H1 (cell line): ENCODE measurements at regions not wholly inside any gene's neighbourhood (a gene's known extent, or its start where the extent isn't known, plus 50 kb on each side); places are given as distances from the start of the nearest gene placed in this dataset.

ENCODE experiments used
- CTCF ChIA-PET: fragments of 300-600 bp; sonication (Branson Sonifier 250); formaldehyde crosslinking; loops from one replicate; lab custom pipeline; 2021; ENCODE audit not compliant: partially characterized antibody; lab: Charles Lee
- POLR2A ChIA-PET: fragments of 300-600 bp; sonication (Branson Sonifier 250); formaldehyde crosslinking; loops from one replicate; lab custom pipeline; 2021; ENCODE audit warnings: inconsistent platforms; ENCODE audit not compliant: partially characterized antibody; lab: Charles Lee
- DNase-seq, 2 experiments: peaks; one replicate each; pipeline versions ENCODE4 v3.0.0 to v3.0.0-alpha.2; 2010 to 2022; ENCODE audit warnings: low spot score in 2 of 2, low read depth in 1 of 2, mixed read lengths in 1 of 2
- FAIRE-seq: peaks from 2 replicates; lab custom pipeline; 2011; peaks lifted over from hg19 to GRCh38; lab: Jason Lieb, UNC
- H2AFZ ChIP-seq: 2 replicates; pipeline ENCODE4 v1.8.1; 2012; ENCODE audit warnings: low read length, inconsistent platforms
- H2AK5ac ChIP-seq: 2 replicates; pipeline ENCODE4 v1.6.1; 2013; ENCODE audit warnings: low read depth, low read length
- H2BK120ac ChIP-seq: replicated peaks from 2 replicates; pipeline ENCODE3; 2013; ENCODE audit warnings: low read depth, low read length, inconsistent platforms
- H2BK12ac ChIP-seq: 2 replicates; pipeline ENCODE4 v1.6.1; 2013; ENCODE audit warnings: low read depth, low read length
- H2BK15ac ChIP-seq: 2 replicates; pipeline ENCODE4 v1.6.1; 2013; ENCODE audit warnings: low read length
- H2BK20ac ChIP-seq: 2 replicates; pipeline ENCODE4 v1.6.1; 2013; ENCODE audit warnings: low read length
- H2BK5ac ChIP-seq: 2 replicates; pipeline ENCODE4 v1.6.1; 2013; ENCODE audit warnings: low read depth, low read length
- H3K14ac ChIP-seq: 2 replicates; pipeline ENCODE4 v1.6.1; 2013; ENCODE audit warnings: inconsistent platforms; ENCODE audit not compliant: insufficient read length
- H3K18ac ChIP-seq: 2 replicates; pipeline ENCODE4 v1.6.1; 2013; ENCODE audit warnings: low read length; ENCODE audit errors: extremely low read depth
- H3K23ac ChIP-seq: 2 replicates; pipeline ENCODE4 v1.6.1; 2013; ENCODE audit warnings: inconsistent platforms; ENCODE audit not compliant: insufficient read length
- H3K23me2 ChIP-seq: 2 replicates; pipeline ENCODE4 v1.6.1; 2013; ENCODE audit warnings: low read depth, low read length
- H3K27ac ChIP-seq: 2 replicates; pipeline ENCODE4 v1.6.1; 2011; ENCODE audit warnings: low read depth, low read length, inconsistent platforms
- H3K27me3 ChIP-seq, 4 experiments: replicated peaks in 1 of 4; 1 replicate in 1 of 4; 2 replicates in 3 of 4; pipeline versions ENCODE4 v1.6.1 to v1.8.1; 2011 to 2013; ENCODE audit warnings: low read length in 3 of 4, mild to moderate bottlenecking in 3 of 4, inconsistent platforms in 2 of 4, mixed read lengths in 2 of 4, moderate library complexity in 1 of 4; ENCODE audit not compliant: control insufficient read depth in 3 of 4, insufficient read depth in 3 of 4; ENCODE audit errors: extremely low read depth in 1 of 4
- H3K36me3 ChIP-seq, 4 experiments: 2 replicates each; pipeline versions ENCODE4 v1.6.1 to v1.8.1; 2011 to 2013; ENCODE audit warnings: mild to moderate bottlenecking in 4 of 4, low read length in 3 of 4, moderate library complexity in 2 of 4, control low read depth in 1 of 4, inconsistent platforms in 1 of 4; ENCODE audit not compliant: insufficient read depth in 4 of 4, control insufficient read depth in 2 of 4
- H3K4ac ChIP-seq: replicated peaks from 2 replicates; pipeline ENCODE3; 2013; ENCODE audit warnings: low read length, low read depth, mixed read lengths, inconsistent platforms; ENCODE audit not compliant: insufficient read length
- H3K4me1 ChIP-seq, 4 experiments: replicated peaks in 1 of 4; 1 replicate in 1 of 4; 2 replicates in 3 of 4; pipeline versions ENCODE4 v1.6.1 to v1.8.1; 2011 to 2013; ENCODE audit warnings: low read length in 3 of 4, inconsistent platforms in 2 of 4, mixed read lengths in 1 of 4; ENCODE audit not compliant: insufficient read depth in 4 of 4, control insufficient read depth in 3 of 4
- H3K4me2 ChIP-seq, 2 experiments: 2 replicates each; pipeline versions ENCODE4 v1.6.1 to v1.8.1; 2011 to 2013; ENCODE audit warnings: low read depth in 2 of 2, low read length in 2 of 2, control low read depth in 1 of 2, inconsistent platforms in 1 of 2, mild to moderate bottlenecking in 1 of 2; ENCODE audit not compliant: insufficient read depth in 1 of 2
- H3K4me3 ChIP-seq, 4 experiments: fragments of 200-600, 300-600 bp in 1 of 4; sonication (generic), shearing (Covaris generic), sonication (Bioruptor Twin) in 1 of 4; 2 replicates each; pipeline versions ENCODE4 v1.5.1 to v1.8.1; 2011 to 2016; ENCODE audit warnings: low read length in 4 of 4, low read depth in 3 of 4, control low read depth in 2 of 4, inconsistent platforms in 2 of 4, mild to moderate bottlenecking in 2 of 4, mixed read lengths in 1 of 4, moderate library complexity in 1 of 4; ENCODE audit not compliant: insufficient read depth in 2 of 4; ENCODE audit errors: extremely low read depth in 1 of 4
- H3K56ac ChIP-seq: replicated peaks from 2 replicates; pipeline ENCODE3; 2013; ENCODE audit warnings: low read depth, mild to moderate bottlenecking, mixed read lengths, low read length, inconsistent platforms; ENCODE audit not compliant: insufficient read length
- H3K79me1 ChIP-seq: 2 replicates; pipeline ENCODE4 v1.6.1; 2013; ENCODE audit warnings: low read depth, low read length, control low read depth
- H3K79me2 ChIP-seq, 2 experiments: 2 replicates each; pipeline versions ENCODE4 v1.6.1 to v1.8.1; 2012 to 2013; ENCODE audit warnings: low read length in 2 of 2, mild to moderate bottlenecking in 2 of 2, inconsistent platforms in 1 of 2; ENCODE audit not compliant: insufficient read depth in 2 of 2, control insufficient read depth in 1 of 2
- H3K9ac ChIP-seq, 4 experiments: replicated peaks in 1 of 4; 1 replicate in 1 of 4; 2 replicates in 3 of 4; pipeline versions ENCODE4 v1.6.1 to v1.8.1; 2011 to 2013; ENCODE audit warnings: low read depth in 3 of 4, low read length in 3 of 4, control low read depth in 2 of 4, mild to moderate bottlenecking in 2 of 4, moderate library complexity in 2 of 4, inconsistent platforms in 1 of 4; ENCODE audit errors: extremely low read depth in 1 of 4
- H3K9me3 ChIP-seq, 2 experiments: 2 replicates each; pipeline versions ENCODE4 v1.6.1 to v1.8.1; 2012 to 2013; ENCODE audit warnings: mild to moderate bottlenecking in 2 of 2, moderate library complexity in 2 of 2, control low read depth in 1 of 2, inconsistent platforms in 1 of 2, low read depth in 1 of 2, low read length in 1 of 2, mixed read lengths in 1 of 2; ENCODE audit not compliant: insufficient read depth in 2 of 2
- H4K20me1 ChIP-seq, 2 experiments: replicated peaks in 1 of 2; 2 replicates each; pipeline versions ENCODE3 to v1.8.1; 2011 to 2013; ENCODE audit warnings: inconsistent platforms in 2 of 2, low read length in 2 of 2, mild to moderate bottlenecking in 1 of 2; ENCODE audit not compliant: insufficient read depth in 2 of 2, control insufficient read depth in 1 of 2
- H4K5ac ChIP-seq: 2 replicates; pipeline ENCODE4 v1.6.1; 2013; ENCODE audit warnings: low read length, low read depth, mixed read lengths, inconsistent platforms; ENCODE audit not compliant: insufficient read length
- H4K8ac ChIP-seq: 2 replicates; pipeline ENCODE4 v1.8.0; 2013; ENCODE audit warnings: mild to moderate bottlenecking, moderate library complexity, low read length, inconsistent platforms; ENCODE audit not compliant: insufficient read depth; ENCODE audit errors: extremely low read depth
- H4K91ac ChIP-seq: replicated peaks from 2 replicates; pipeline ENCODE3; 2013; ENCODE audit warnings: low read length, mixed read lengths, inconsistent platforms; ENCODE audit not compliant: insufficient read length
- ATF3 ChIP-seq: IDR thresholded peaks from 2 replicates; pipeline ENCODE4 v1.6.1; 2011; ENCODE audit warnings: low read depth, mild to moderate bottlenecking, low read length; ENCODE audit not compliant: insufficient read depth
- CHD1 ChIP-seq: IDR thresholded peaks from 2 replicates; pipeline ENCODE4 v1.6.1; 2012; ENCODE audit warnings: low read depth, low read length, improper control_type of control experiment
- CTCF ChIP-seq, 3 experiments: IDR thresholded peaks; 1 replicate in 2 of 3; 2 replicates in 1 of 3; pipeline versions ENCODE4 v1.5.1 to v1.6.1; 2011; ENCODE audit warnings: low read length in 3 of 3, mild to moderate bottlenecking in 3 of 3, inconsistent platforms in 2 of 3, low read depth in 1 of 3, moderate library complexity in 1 of 3; ENCODE audit not compliant: insufficient read depth in 1 of 3; ENCODE audit errors: control extremely low read depth in 1 of 3
- JUND ChIP-seq: IDR thresholded peaks from 2 replicates; pipeline ENCODE4 v1.6.1; 2011; ENCODE audit warnings: mild to moderate bottlenecking, improper control_type of control experiment, low read length
- KDM4A ChIP-seq: IDR thresholded peaks from one replicate; pipeline ENCODE4 v1.7.1; 2012; ENCODE audit warnings: low read depth, mild to moderate bottlenecking, moderate library complexity, low read length, inconsistent platforms; ENCODE audit not compliant: severe bottlenecking
- TAF1 ChIP-seq: IDR thresholded peaks from 2 replicates; pipeline ENCODE4 v1.6.1; 2011; ENCODE audit warnings: mild to moderate bottlenecking, low read depth, low read length
- WGBS, 2 experiments: shearing (Covaris generic) in 1 of 2; methylation state at CpG; one replicate each; pipeline versions ENCODE4 v1.1.6 to v1.1.7; 2013 to 2015; ENCODE audit warnings: low lambda C conversion rate in 2 of 2, mixed read lengths in 2 of 2, inconsistent platforms in 1 of 2, low coverage in 1 of 2, missing lambda C conversion rate in 1 of 2; ENCODE audit not compliant: insufficient replicate concordance in 2 of 2, insufficient coverage in 1 of 2, insufficient read length in 1 of 2; ENCODE audit errors: extremely low coverage in 1 of 2, missing lambda C conversion rate in 1 of 2; 5-methylcytosine and 5-hydroxymethylcytosine counted together

DNA sequence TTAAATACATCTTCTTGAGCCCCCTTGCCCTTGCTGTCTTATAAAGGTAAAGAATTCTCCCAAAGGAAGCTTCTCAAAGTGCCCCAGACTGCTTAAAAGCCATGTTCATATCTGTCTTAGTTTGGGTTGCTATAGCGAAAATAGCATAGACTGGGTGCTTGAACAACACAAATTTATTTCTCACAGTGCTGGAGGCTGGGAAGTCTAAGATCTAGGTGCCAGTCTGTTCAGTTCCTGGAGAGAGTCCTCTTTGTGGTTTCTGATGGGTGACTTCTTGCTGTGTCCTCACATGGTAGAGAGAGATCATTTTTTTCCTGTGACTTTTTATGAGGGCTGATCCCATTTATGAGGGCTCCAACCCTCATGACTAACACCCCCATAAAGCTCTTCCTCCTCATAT lies 486.7 kb upstream of the ADAMTS16 start:
- WGBS, 2 experiments, result 56% methylated on average over 1 of the region's 1 CpG; no CpG with 5 or more reads in 1 of the 2 experiments
- H3K9me3 ChIP-seq, result peaks cover 3 to 9% of the 10 kb centered on the region in 2 experiments; a peak in 2 of 4 replicates
- no peaks in the 10 kb centered on the region for H3K27me3 ChIP-seq
- H3K79me2 ChIP-seq, result no peaks in the 10 kb centered on the region
- no peak overlapping the region for H3K4me3 ChIP-seq
- no peaks in the 10 kb centered on the region for H3K36me3 ChIP-seq
- CTCF ChIA-PET, result interaction anchor here (0.6 to 2.2 kb wide), 3 partner anchors 13 to 368 kb away, joined by 3 to 9 read pairs (median 5); no protein-coding TSS in a partner anchor
- H3K56ac ChIP-seq, result no peak overlapping the region
- no peak overlapping the region for H2AFZ ChIP-seq
- no peaks in the 10 kb centered on the region; a peak in 1 of 7 replicates for H3K4me1 ChIP-seq
- no peak overlapping the region for H2BK5ac ChIP-seq
- H3K27ac ChIP-seq, result no peak overlapping the region
- no peak overlapping the region for H4K91ac ChIP-seq
- H4K8ac ChIP-seq, result no peak overlapping the region
- H3K9ac ChIP-seq, result no peak overlapping the region
- H2BK15ac ChIP-seq, result no peak overlapping the region
- no peak overlapping the region for H2BK120ac ChIP-seq
- H2BK12ac ChIP-seq, result no peak overlapping the region
- no peak for TF ChIP-seq KDM4A
- TF ChIP-seq CTCF (IDR thresholded peaks at IDR 0.05; ENCODE audit: control extremely low read depth in 1 of 3, insufficient read depth in 1 of 3, low read depth in 1 of 3, low read length in 3 of 3), result no peak
- TF ChIP-seq CHD1, result no peak
- no peak for TF ChIP-seq ATF3
- no peak for TF ChIP-seq JUND
- no peak for TF ChIP-seq TAF1
- H2AK5ac ChIP-seq, result no peak overlapping the region
- no peaks in the 10 kb centered on the region for H3K79me1 ChIP-seq
- no peak overlapping the region for H3K14ac ChIP-seq
- no peak overlapping the region for H4K5ac ChIP-seq
- H4K20me1 ChIP-seq, result no peaks in the 10 kb centered on the region
- FAIRE-seq, result no peak
- H2BK20ac ChIP-seq, result no peak overlapping the region
- no peak overlapping the region for H3K4ac ChIP-seq
- POLR2A ChIA-PET, result no interaction called here
- H3K4me2 ChIP-seq, result no peak overlapping the region
- no peak overlapping the region for H3K23ac ChIP-seq
- no peak for DNase-seq
- H3K18ac ChIP-seq, result no peak overlapping the region
- no peaks in the 10 kb centered on the region for H3K23me2 ChIP-seq
